WTC11 (cell line): ENCODE measurements at regions not wholly inside any gene's neighbourhood (a gene's known extent, or its start where the extent isn't known, plus 50 kb on each side); places are given as distances from the start of the nearest gene placed in this dataset.
"Not testable (repeated sequence)": the region's sequence is repeated elsewhere in the genome, so short reads cannot be mapped to it uniquely, and the experiment has no call there.

ENCODE experiments used
- ATAC-seq: fragments of 200-7000 bp; cut with Tn5 transposase; 2 replicates; pipeline ENCODE4 v1.10.0; 2021; ENCODE audit warnings: mild to moderate bottlenecking, moderate library complexity
- CTCF ChIA-PET: fragments of 300-600 bp; sonication (Branson Sonifier 250); formaldehyde crosslinking; loops from one replicate; lab custom pipeline; 2021; ENCODE audit warnings: antibody characterized with exemption; lab: Charles Lee
- POLR2A ChIA-PET: fragments of 350-600 bp; sonication (Branson Sonifier 250); formaldehyde crosslinking; loops from one replicate; lab custom pipeline; 2021; ENCODE audit warnings: antibody characterized with exemption; lab: Charles Lee
- DNase-seq: peaks from one replicate; pipeline ENCODE4 v3.0.0; 2021; ENCODE audit warnings: low spot score
- H3K27ac Mint-ChIP-seq: 2 replicates; pipeline ENCODE4 v1.8.0; 2021; ENCODE audit warnings: mixed read lengths
- H3K27me3 Mint-ChIP-seq: 2 replicates; pipeline ENCODE4 v1.8.0; 2021; ENCODE audit warnings: low read depth, mild to moderate bottlenecking, moderate library complexity, mixed read lengths
- H3K36me3 Mint-ChIP-seq: 2 replicates; pipeline ENCODE4 v1.8.0; 2021; ENCODE audit warnings: mixed read lengths
- H3K4me1 Mint-ChIP-seq: 2 replicates; pipeline ENCODE4 v1.8.0; 2022; ENCODE audit warnings: mixed read lengths
- H3K4me3 Mint-ChIP-seq: 2 replicates; pipeline ENCODE4 v1.8.0; 2021; ENCODE audit warnings: mild to moderate bottlenecking, moderate library complexity, mixed read lengths
- H3K9me3 Mint-ChIP-seq: 2 replicates; pipeline ENCODE4 v1.8.0; 2021; ENCODE audit warnings: mixed read lengths
- CREB1 ChIP-seq: sonication (generic); formaldehyde crosslinking; IDR thresholded peaks from 2 replicates; pipeline ENCODE4 v1.8.0; 2023; ENCODE audit warnings: mild to moderate bottlenecking, missing genetic modification reagents
- FOXJ3 ChIP-seq: sonication (generic); formaldehyde crosslinking; IDR thresholded peaks from 2 replicates; pipeline ENCODE4 v1.9.0; 2021; ENCODE audit warnings: missing genetic modification reagents, mild to moderate bottlenecking, borderline replicate concordance
- MYBL2 ChIP-seq: sonication (generic); formaldehyde crosslinking; IDR thresholded peaks from 2 replicates; pipeline ENCODE4 v1.8.1; 2023; ENCODE audit warnings: mild to moderate bottlenecking, moderate library complexity, missing genetic modification reagents
- NR1H2 ChIP-seq: sonication (generic); formaldehyde crosslinking; IDR thresholded peaks from 2 replicates; pipeline ENCODE4 v1.9.0; 2021; ENCODE audit warnings: mild to moderate bottlenecking, moderate library complexity, missing genetic modification reagents
- OVOL2 ChIP-seq: fragments of 250-450 bp; sonication (Bioruptor Pico); IDR thresholded peaks from 2 replicates; pipeline ENCODE4 v1.9.0; 2021; ENCODE audit warnings: mild to moderate bottlenecking, borderline replicate concordance
- RELA ChIP-seq: sonication (generic); formaldehyde crosslinking; IDR thresholded peaks from 2 replicates; pipeline ENCODE4 v1.8.1; 2022; ENCODE audit warnings: missing genetic modification reagents, mild to moderate bottlenecking, borderline replicate concordance
- ZBTB21 ChIP-seq: sonication (generic); formaldehyde crosslinking; IDR thresholded peaks from 2 replicates; pipeline ENCODE4 v1.8.1; 2023; ENCODE audit warnings: mild to moderate bottlenecking, missing genetic modification reagents, borderline replicate concordance
- ZNF317 ChIP-seq: sonication (generic); formaldehyde crosslinking; IDR thresholded peaks from 2 replicates; pipeline ENCODE4 v1.8.1; 2023; ENCODE audit warnings: low read depth, mild to moderate bottlenecking, moderate library complexity, missing genetic modification reagents, borderline replicate concordance
- ZNF396 ChIP-seq: fragments of 250-450 bp; sonication (Bioruptor Pico); IDR thresholded peaks from 2 replicates; pipeline ENCODE4 v1.8.0; 2021; ENCODE audit warnings: mild to moderate bottlenecking, moderate library complexity, borderline replicate concordance
- ZNF423 ChIP-seq: fragments of 250-450 bp; sonication (Bioruptor Pico); IDR thresholded peaks from 2 replicates; pipeline ENCODE4 v2.1.2; 2022; ENCODE audit warnings: mild to moderate bottlenecking, moderate library complexity
- TF ChIP-seq, protein P1 (sequence below): sonication (generic); formaldehyde crosslinking; conservative IDR thresholded peaks from 2 replicates; pipeline ENCODE4 v1.8.1; 2022; ENCODE audit warnings: mild to moderate bottlenecking, missing genetic modification reagents
- TF ChIP-seq, protein P2 (sequence below): sonication (generic); formaldehyde crosslinking; IDR thresholded peaks from 2 replicates; pipeline ENCODE4 v1.8.1; 2023; ENCODE audit warnings: mild to moderate bottlenecking, moderate library complexity, missing genetic modification reagents
- TF ChIP-seq, protein P3 (sequence below): sonication (generic); formaldehyde crosslinking; IDR thresholded peaks from 2 replicates; pipeline ENCODE4 v1.8.1; 2022; ENCODE audit warnings: mild to moderate bottlenecking, missing genetic modification reagents, moderate library complexity, borderline replicate concordance
- TF ChIP-seq, protein P4 (sequence below): sonication (generic); formaldehyde crosslinking; IDR thresholded peaks from 2 replicates; pipeline ENCODE4 v1.8.1; 2023; ENCODE audit warnings: mild to moderate bottlenecking, missing genetic modification reagents, moderate library complexity
- TF ChIP-seq, protein P5 (sequence below): sonication (generic); formaldehyde crosslinking; IDR thresholded peaks from 2 replicates; pipeline ENCODE4 v1.8.1; 2022; ENCODE audit warnings: low read depth, mild to moderate bottlenecking, moderate library complexity, missing genetic modification reagents, borderline replicate concordance
- TF ChIP-seq, protein P6 (sequence below): fragments of 250-450 bp; sonication (Bioruptor Pico); IDR thresholded peaks from 2 replicates; pipeline ENCODE4 v1.9.0; 2021; ENCODE audit warnings: moderate library complexity, mild to moderate bottlenecking, inconsistent platforms, borderline replicate concordance

DNA sequence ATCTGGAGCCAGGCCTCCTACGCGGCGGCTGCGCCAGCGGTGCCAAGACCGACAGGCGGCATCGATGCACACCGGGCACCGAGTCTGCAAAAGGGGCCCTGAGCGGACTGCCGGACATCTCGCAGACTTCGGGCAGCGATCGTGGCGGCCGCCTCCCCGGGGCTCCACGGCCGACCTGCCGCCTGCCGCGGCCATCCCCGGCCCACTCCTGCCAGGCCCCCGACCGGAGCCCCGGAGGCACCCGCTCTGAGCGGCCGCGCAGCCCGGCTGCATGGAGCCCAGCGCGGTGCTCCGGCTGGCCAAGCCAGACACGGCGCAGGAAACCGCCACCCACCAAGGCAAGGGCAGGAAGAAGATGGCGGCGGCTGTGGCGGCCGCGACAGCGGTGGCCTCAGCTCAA is 154.2 kb upstream of the KCTD7 start:
- ATAC-seq (no peak), DNase-seq (no peak)
- no peaks in the 10 kb centered on the region for H3K9me3 Mint-ChIP-seq
- H3K4me1 Mint-ChIP-seq, result no peaks in the 10 kb centered on the region
- no peak overlapping the region for H3K4me3 Mint-ChIP-seq
- TF ChIP-seq ZNF423 (CRISPR knock-in tag) (no peak), MYBL2 (no peak), NR1H2 (CRISPR knock-in tag) (no peak), CREB1 (no peak), ZBTB21 (CRISPR knock-in tag) (no peak), RELA (no peak), OVOL2 (CRISPR knock-in tag) (no peak), ZNF396 (no peak), ZNF317 (CRISPR knock-in tag) (no peak), FOXJ3 (no peak)
- TF ChIP-seq, protein P1, sequence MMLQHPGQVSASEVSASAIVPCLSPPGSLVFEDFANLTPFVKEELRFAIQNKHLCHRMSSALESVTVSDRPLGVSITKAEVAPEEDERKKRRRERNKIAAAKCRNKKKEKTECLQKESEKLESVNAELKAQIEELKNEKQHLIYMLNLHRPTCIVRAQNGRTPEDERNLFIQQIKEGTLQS, result no peak
- TF ChIP-seq, protein P2, sequence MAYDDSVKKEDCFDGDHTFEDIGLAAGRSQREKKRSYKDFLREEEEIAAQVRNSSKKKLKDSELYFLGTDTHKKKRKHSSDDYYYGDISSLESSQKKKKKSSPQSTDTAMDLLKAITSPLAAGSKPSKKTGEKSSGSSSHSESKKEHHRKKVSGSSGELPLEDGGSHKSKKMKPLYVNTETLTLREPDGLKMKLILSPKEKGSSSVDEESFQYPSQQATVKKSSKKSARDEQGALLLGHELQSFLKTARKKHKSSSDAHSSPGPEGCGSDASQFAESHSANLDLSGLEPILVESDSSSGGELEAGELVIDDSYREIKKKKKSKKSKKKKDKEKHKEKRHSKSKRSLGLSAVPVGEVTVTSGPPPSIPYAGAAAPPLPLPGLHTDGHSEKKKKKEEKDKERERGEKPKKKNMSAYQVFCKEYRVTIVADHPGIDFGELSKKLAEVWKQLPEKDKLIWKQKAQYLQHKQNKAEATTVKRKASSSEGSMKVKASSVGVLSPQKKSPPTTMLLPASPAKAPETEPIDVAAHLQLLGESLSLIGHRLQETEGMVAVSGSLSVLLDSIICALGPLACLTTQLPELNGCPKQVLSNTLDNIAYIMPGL (CRISPR knock-in tag), result no peak
- TF ChIP-seq, protein P3, sequence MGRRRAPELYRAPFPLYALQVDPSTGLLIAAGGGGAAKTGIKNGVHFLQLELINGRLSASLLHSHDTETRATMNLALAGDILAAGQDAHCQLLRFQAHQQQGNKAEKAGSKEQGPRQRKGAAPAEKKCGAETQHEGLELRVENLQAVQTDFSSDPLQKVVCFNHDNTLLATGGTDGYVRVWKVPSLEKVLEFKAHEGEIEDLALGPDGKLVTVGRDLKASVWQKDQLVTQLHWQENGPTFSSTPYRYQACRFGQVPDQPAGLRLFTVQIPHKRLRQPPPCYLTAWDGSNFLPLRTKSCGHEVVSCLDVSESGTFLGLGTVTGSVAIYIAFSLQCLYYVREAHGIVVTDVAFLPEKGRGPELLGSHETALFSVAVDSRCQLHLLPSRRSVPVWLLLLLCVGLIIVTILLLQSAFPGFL (CRISPR knock-in tag), result no peak
- TF ChIP-seq, protein P4, sequence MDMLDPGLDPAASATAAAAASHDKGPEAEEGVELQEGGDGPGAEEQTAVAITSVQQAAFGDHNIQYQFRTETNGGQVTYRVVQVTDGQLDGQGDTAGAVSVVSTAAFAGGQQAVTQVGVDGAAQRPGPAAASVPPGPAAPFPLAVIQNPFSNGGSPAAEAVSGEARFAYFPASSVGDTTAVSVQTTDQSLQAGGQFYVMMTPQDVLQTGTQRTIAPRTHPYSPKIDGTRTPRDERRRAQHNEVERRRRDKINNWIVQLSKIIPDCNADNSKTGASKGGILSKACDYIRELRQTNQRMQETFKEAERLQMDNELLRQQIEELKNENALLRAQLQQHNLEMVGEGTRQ (CRISPR knock-in tag), result no peak
- TF ChIP-seq, protein P5, sequence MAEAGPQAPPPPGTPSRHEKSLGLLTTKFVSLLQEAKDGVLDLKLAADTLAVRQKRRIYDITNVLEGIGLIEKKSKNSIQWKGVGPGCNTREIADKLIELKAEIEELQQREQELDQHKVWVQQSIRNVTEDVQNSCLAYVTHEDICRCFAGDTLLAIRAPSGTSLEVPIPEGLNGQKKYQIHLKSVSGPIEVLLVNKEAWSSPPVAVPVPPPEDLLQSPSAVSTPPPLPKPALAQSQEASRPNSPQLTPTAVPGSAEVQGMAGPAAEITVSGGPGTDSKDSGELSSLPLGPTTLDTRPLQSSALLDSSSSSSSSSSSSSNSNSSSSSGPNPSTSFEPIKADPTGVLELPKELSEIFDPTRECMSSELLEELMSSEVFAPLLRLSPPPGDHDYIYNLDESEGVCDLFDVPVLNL (CRISPR knock-in tag), result no peak
- TF ChIP-seq, protein P6, sequence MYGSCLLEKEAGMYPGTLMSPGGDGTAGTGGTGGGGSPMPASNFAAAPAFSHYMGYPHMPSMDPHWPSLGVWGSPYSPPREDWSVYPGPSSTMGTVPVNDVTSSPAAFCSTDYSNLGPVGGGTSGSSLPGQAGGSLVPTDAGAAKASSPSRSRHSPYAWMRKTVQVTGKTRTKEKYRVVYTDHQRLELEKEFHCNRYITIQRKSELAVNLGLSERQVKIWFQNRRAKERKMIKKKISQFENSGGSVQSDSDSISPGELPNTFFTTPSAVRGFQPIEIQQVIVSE (CRISPR knock-in tag), result no peak
- H3K36me3 Mint-ChIP-seq, result peaks cover 6% of the 10 kb centered on the region
- no peak overlapping the region for H3K27ac Mint-ChIP-seq
- ChIA-PET CTCF (no interaction called here), POLR2A (no interaction called here)
- no peaks in the 10 kb centered on the region for H3K27me3 Mint-ChIP-seq

DNA sequence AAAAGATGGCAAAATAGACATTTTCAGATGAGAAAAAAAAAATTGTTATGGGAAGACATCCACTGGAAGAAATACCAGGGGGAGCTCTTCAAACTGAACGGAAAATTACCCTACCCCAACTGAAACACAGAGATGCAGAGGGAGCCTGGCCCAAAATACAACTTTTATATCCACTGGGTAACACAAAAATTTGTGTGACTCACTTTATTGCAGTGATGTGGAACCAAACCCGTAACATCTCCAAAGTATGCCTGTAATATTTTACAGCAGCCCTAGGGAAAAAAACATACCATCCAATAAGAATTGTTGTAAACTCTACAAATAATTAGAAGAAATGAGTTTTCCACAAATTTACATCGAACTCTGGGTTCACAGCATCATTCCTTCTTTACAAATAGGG is 152.6 kb upstream of the KCTD7 start:
- H3K36me3 Mint-ChIP-seq, DNase-seq, H3K4me1 Mint-ChIP-seq, H3K27ac Mint-ChIP-seq, ATAC-seq, CTCF ChIA-PET, POLR2A ChIA-PET, H3K9me3 Mint-ChIP-seq, H3K4me3 Mint-ChIP-seq, H3K27me3 Mint-ChIP-seq: not testable (repeated sequence)

DNA sequence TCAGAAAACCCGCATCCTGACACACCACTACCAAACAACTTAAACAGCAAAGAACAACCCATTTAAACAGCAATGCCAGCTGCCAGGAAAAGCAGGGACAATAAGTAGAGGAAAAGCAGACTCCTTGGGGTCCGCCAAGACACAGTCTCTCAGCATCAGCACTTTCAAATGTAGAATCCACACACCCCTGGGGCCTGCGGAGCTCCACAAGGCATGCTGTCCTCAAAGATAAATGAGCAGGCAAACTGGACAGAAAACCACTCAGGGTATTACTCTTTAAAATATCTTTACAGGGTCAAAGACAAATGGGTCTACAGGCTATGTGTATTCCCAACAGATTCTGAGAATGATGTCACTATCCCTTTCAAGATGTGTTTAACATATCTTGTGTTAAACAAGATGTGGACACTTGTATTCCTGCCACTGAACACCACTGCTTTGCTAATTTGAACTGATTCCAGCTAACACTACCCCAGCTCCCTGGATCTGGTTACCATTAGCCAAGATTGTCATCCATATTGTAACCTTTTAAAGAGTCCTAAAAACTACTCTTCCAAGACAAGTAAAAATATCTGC is 150.8 kb upstream of the KCTD7 start:
- H3K27me3 Mint-ChIP-seq, CTCF ChIA-PET, H3K27ac Mint-ChIP-seq, POLR2A ChIA-PET, H3K4me3 Mint-ChIP-seq, ATAC-seq, DNase-seq, H3K36me3 Mint-ChIP-seq, H3K4me1 Mint-ChIP-seq, H3K9me3 Mint-ChIP-seq: not testable (repeated sequence)

DNA sequence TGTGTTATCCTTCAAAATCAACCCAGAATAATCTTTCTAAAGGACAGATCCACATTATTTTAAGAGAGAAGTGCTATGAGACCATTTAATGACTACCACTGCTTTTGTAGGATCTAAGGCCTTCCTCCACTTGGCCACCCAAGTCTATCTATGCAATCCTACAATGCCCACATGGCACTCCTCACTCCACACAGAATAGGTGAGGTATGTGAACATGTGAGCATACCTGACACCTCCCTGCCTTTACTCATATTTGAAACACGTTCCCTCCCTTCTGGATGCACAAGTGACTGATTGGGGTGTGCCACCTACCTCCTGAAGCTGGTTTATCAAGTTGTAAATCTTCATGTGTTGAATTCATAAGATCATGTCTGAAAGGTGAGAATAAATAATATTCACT is 147.5 kb upstream of the KCTD7 start:
- H3K27ac Mint-ChIP-seq, H3K4me3 Mint-ChIP-seq, H3K27me3 Mint-ChIP-seq, H3K9me3 Mint-ChIP-seq, ATAC-seq, DNase-seq, CTCF ChIA-PET, H3K4me1 Mint-ChIP-seq, POLR2A ChIA-PET: not testable (repeated sequence)
- peaks cover 22% of the 10 kb centered on the region for H3K36me3 Mint-ChIP-seq

DNA sequence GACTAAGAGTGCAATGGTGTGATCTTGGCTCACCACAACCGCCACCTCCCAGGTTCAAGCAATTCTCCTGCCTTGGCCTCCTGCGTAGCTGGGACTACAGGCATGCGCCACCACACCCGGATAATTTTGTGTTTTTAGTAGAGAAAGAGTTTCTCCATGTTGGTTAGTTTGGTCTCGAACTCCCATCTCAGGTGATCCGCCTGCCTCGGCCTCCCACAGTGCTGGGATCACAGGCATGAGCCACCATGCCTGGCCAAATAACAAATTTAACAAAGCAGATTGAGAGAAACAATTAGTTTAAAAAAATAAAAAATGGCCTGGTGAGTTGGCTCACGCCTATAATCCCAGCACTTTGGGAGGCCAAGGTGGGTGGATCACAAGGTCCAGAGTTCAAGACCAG is 139.6 kb upstream of the KCTD7 start:
- H3K4me3 Mint-ChIP-seq, H3K9me3 Mint-ChIP-seq, ATAC-seq, DNase-seq, H3K27me3 Mint-ChIP-seq, CTCF ChIA-PET, POLR2A ChIA-PET: not testable (repeated sequence)
- H3K36me3 Mint-ChIP-seq, result peaks cover 12% of the 10 kb centered on the region
- H3K4me1 Mint-ChIP-seq, result peaks cover 31% of the 10 kb centered on the region
- H3K27ac Mint-ChIP-seq, result peak overlapping the region; percentile 60; the same call in 1 of the 2 replicates

DNA sequence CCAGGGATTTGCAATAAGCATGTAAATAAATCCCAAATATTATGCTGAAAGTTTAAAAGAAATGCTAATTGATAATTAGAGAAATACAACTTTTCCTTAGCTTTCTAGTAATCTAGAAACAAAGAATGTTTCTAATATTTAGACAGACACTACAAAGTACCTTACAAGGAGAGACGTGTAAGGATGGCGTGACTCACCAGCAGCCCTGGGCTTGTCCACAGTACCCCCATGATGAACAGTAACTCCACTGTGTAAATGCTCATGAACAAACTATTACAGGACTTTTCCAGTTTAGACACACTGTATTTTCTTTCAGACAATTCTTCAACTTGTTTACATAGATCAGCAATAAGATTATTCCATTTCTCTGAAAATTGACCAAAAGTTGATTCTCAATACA is 138.9 kb upstream of the KCTD7 start:
- DNase-seq, H3K9me3 Mint-ChIP-seq, H3K27me3 Mint-ChIP-seq, H3K4me3 Mint-ChIP-seq, ATAC-seq, POLR2A ChIA-PET, CTCF ChIA-PET: not testable (repeated sequence)
- peak overlapping the region; percentile 92 for H3K27ac Mint-ChIP-seq
- peaks cover 10% of the 10 kb centered on the region for H3K36me3 Mint-ChIP-seq
- peaks cover 31% of the 10 kb centered on the region for H3K4me1 Mint-ChIP-seq
